GM21717 (cell line): ENCODE measurements at regions not wholly inside any gene's neighbourhood (a gene's known extent, or its start where the extent isn't known, plus 50 kb on each side); places are given as distances from the start of the nearest gene placed in this dataset.

ENCODE experiments used
- ATAC-seq: cut with Tn5 transposase; IDR thresholded peaks from one replicate; pipeline ENCODE4 v1.9.1; 2021; ENCODE audit warnings: mild to moderate bottlenecking, moderate library complexity; ENCODE audit not compliant: unreplicated experiment

- ATAC-seq: no peak
Observed at GRCh38 chr22:22079404-22080148, 97.0 kb upstream of the TOP3B start.

- no peak for ATAC-seq
Observed at GRCh38 chr22:22078329-22078728, 95.7 kb upstream of the TOP3B start.

- ATAC-seq: no peak
Observed at GRCh38 chr22:22076932-22077703, 94.5 kb upstream of the TOP3B start.

- no peak for ATAC-seq
Observed at GRCh38 chr22:22076361-22076760, 93.8 kb upstream of the TOP3B start.

GRCh38 chr22:22075382-22076163 is 93.0 kb upstream of the TOP3B start:
- ATAC-seq: no peak

GRCh38 chr22:22074634-22075381 is 92.2 kb upstream of the TOP3B start:
- ATAC-seq: no peak

GRCh38 chr22:22073769-22074561 is 91.4 kb upstream of the TOP3B start:
- ATAC-seq: no peak

- ATAC-seq: no peak
Observed at GRCh38 chr22:22072169-22072836, 89.7 kb upstream of the TOP3B start.

GRCh38 chr22:22071455-22071854 is 88.9 kb upstream of the TOP3B start:
- no peak for ATAC-seq

GRCh38 chr22:22070371-22070824 is 87.8 kb upstream of the TOP3B start:
- ATAC-seq: no peak

GRCh38 chr22:22069450-22070370 is 87.1 kb upstream of the TOP3B start:
- no peak for ATAC-seq

GRCh38 chr22:22068657-22069056 is 86.1 kb upstream of the TOP3B start:
- ATAC-seq: no peak

GRCh38 chr22:22068025-22068424 is 85.4 kb upstream of the TOP3B start:
- no peak for ATAC-seq

- ATAC-seq: no peak
Observed at GRCh38 chr22:22067192-22067591, 84.6 kb upstream of the TOP3B start.

- no peak for ATAC-seq
Observed at GRCh38 chr22:22064580-22064979, 82.0 kb upstream of the TOP3B start.

- no peak for ATAC-seq
Observed at GRCh38 chr22:22062306-22062793, 79.8 kb upstream of the TOP3B start.

- ATAC-seq: no peak
Observed at GRCh38 chr22:22061085-22062077, 78.8 kb upstream of the TOP3B start.
